Liver (tissue), 8 donors: ENCODE measurements at regions not wholly inside any gene's neighbourhood (a gene's known extent, or its start where the extent isn't known, plus 50 kb on each side); places are given as distances from the start of the nearest gene placed in this dataset.

Source experiments
- DNase-seq: peaks from one replicate; pipeline ENCODE4 v3.0.0-alpha.2; 2017; ENCODE audit warnings: low spot score
- H3K27ac ChIP-seq, 2 donors: one replicate each; pipeline ENCODE4 v1.7.0; 2013; ENCODE audit warnings: inconsistent platforms in 2 of 2, low read length in 2 of 2, control low read depth in 1 of 2, low read depth in 1 of 2, mild to moderate bottlenecking in 1 of 2
- H3K27me3 ChIP-seq, 4 donors: one replicate each; pipeline versions ENCODE4 v1.6.1 to v1.7.0; 2013; ENCODE audit warnings: low read length in 3 of 4, inconsistent platforms in 1 of 4, mild to moderate bottlenecking in 1 of 4, moderate library complexity in 1 of 4; ENCODE audit not compliant: control insufficient read depth in 4 of 4, insufficient read depth in 4 of 4
- H3K36me3 ChIP-seq, 4 donors: one replicate each; pipeline versions ENCODE4 v1.6.1 to v1.7.0; 2013; ENCODE audit warnings: low read length in 3 of 4, mild to moderate bottlenecking in 3 of 4, low read depth in 1 of 4, moderate library complexity in 1 of 4; ENCODE audit not compliant: control insufficient read depth in 4 of 4, insufficient read depth in 3 of 4
- H3K4me1 ChIP-seq, 4 donors: one replicate each; pipeline versions ENCODE4 v1.6.1 to v1.7.0; 2013; ENCODE audit warnings: low read length in 3 of 4, mild to moderate bottlenecking in 3 of 4, moderate library complexity in 1 of 4; ENCODE audit not compliant: control insufficient read depth in 4 of 4, insufficient read depth in 4 of 4
- H3K4me3 ChIP-seq, 3 donors: one replicate each; pipeline versions ENCODE4 v1.6.1 to v1.7.0; 2013; ENCODE audit warnings: low read length in 3 of 3, control low read depth in 1 of 3, low read depth in 1 of 3, mild to moderate bottlenecking in 1 of 3
- H3K9ac ChIP-seq, 2 donors: one replicate each; pipeline ENCODE4 v1.7.0; 2013; ENCODE audit warnings: low read length in 2 of 2, mild to moderate bottlenecking in 2 of 2, moderate library complexity in 2 of 2, control low read depth in 1 of 2, low read depth in 1 of 2
- H3K9me3 ChIP-seq, 4 donors: one replicate each; pipeline versions ENCODE4 v1.6.1 to v1.7.0; 2013; ENCODE audit warnings: low read length in 3 of 4; ENCODE audit not compliant: control insufficient read depth in 4 of 4
- ATF3 ChIP-seq: IDR thresholded peaks from 2 replicates; pipeline ENCODE4 v1.6.1; 2016; ENCODE audit warnings: antibody characterized with exemption
- CTCF ChIP-seq: fragments of 150-350 bp; IDR thresholded peaks from 2 replicates; pipeline ENCODE4 v1.5.1; 2017; ENCODE audit warnings: improper control_type of control experiment, low read depth, low read length; ENCODE audit not compliant: missing input control
- EGR1 ChIP-seq, 2 donors: IDR thresholded peaks; 2 replicates each; pipeline ENCODE4 v1.6.1; 2016 to 2018; ENCODE audit warnings: antibody characterized with exemption in 2 of 2, low read depth in 2 of 2
- FOXA2 ChIP-seq: IDR thresholded peaks from 2 replicates; pipeline ENCODE4 v1.6.1; 2016; ENCODE audit warnings: antibody characterized with exemption
- NR2F2 ChIP-seq: IDR thresholded peaks from 2 replicates; pipeline ENCODE4 v1.6.1; 2016; ENCODE audit warnings: antibody characterized with exemption
- REST ChIP-seq: IDR thresholded peaks from 2 replicates; pipeline ENCODE4 v1.6.1; 2016; ENCODE audit warnings: antibody characterized with exemption, mild to moderate bottlenecking
- TAF1 ChIP-seq: conservative IDR thresholded peaks from 2 replicates; pipeline ENCODE4 v1.6.1; 2016; ENCODE audit warnings: antibody characterized with exemption, mild to moderate bottlenecking
- WGBS: extraction: QIAGEN DNeasy Blood & Tissue Kit; methylation state at CpG from one replicate; pipeline ENCODE4 v1.1.7; 2013; 5-methylcytosine and 5-hydroxymethylcytosine counted together
- donor health status: healthy.
- donor health status: healthy.
- donor health status: healthy.
- donor health status: healthy.
- donor health status: healthy.

- 96% methylated on average over 1 of the region's 1 CpG for WGBS
- Histone ChIP-seq H3K36me3 (no peaks in the 10 kb centered on the region), H3K4me1 (no peaks in the 10 kb centered on the region), H3K9ac (no peak overlapping the region), H3K27me3 (no peaks in the 10 kb centered on the region), H3K4me3 (no peak overlapping the region), H3K9me3 (no peaks in the 10 kb centered on the region), H3K27ac (no peak overlapping the region)
- TF ChIP-seq ATF3 (no peak), NR2F2 (no peak)
- DNase-seq, result no peak
Observed at GRCh38 chr10:111973826-111974225, 209.7 kb downstream of the GPAM start.

GRCh38 chr10:111974325-111974724 lies 209.2 kb downstream of the GPAM start:
- H3K4me3 ChIP-seq, result no peak overlapping the region
- no peak overlapping the region for H3K27ac ChIP-seq
- no peaks in the 10 kb centered on the region for H3K4me1 ChIP-seq
- DNase-seq, result no peak
- no peak for TF ChIP-seq ATF3
- TF ChIP-seq REST, result no peak
- TF ChIP-seq FOXA2, result no peak
- TF ChIP-seq EGR1 (IDR thresholded peaks at IDR 0.05; ENCODE audit: low read depth in 2 of 2), result no peak
- TF ChIP-seq TAF1, result no peak
- H3K27me3 ChIP-seq, result no peaks in the 10 kb centered on the region
- no peaks in the 10 kb centered on the region for H3K9me3 ChIP-seq
- WGBS, result 78% methylated on average over 4 of the region's 4 CpGs
- no peaks in the 10 kb centered on the region for H3K36me3 ChIP-seq
- H3K9ac ChIP-seq, result no peak overlapping the region

- Histone ChIP-seq H3K36me3 (no peaks in the 10 kb centered on the region), H3K9me3 (no peaks in the 10 kb centered on the region), H3K4me1 (no peaks in the 10 kb centered on the region), H3K9ac (no peak overlapping the region), H3K4me3 (no peak overlapping the region), H3K27me3 (no peaks in the 10 kb centered on the region), H3K27ac (no peak overlapping the region)
- 83% methylated on average over 2 of the region's 2 CpGs for WGBS
- no peak for DNase-seq
- no peak for TF ChIP-seq CTCF
Observed at GRCh38 chr10:111976557-111976956, 207.0 kb downstream of the GPAM start.
